ENCODE measurements at regions not wholly inside any gene's neighbourhood (a gene's known extent, or its start where the extent isn't known, plus 50 kb on each side); places are given as distances from the start of the nearest gene placed in this dataset.

- intact Hi-C loops (cut with DNase I): no loop called here
- H3K36me3 ChIP-seq: no peaks in the 10 kb centered on the region
- no peak for TF ChIP-seq CTCF (IDR thresholded peaks at IDR 0.05)
- no peak for TF ChIP-seq POLR2A (IDR thresholded peaks at IDR 0.05)
- TF ChIP-seq POLR2AphosphoS5 (IDR thresholded peaks at IDR 0.05): no peak
- no peak for DNase-seq (ENCODE audit: low spot score)
- H3K27ac ChIP-seq: no peak overlapping the region
- no peaks in the 10 kb centered on the region for H3K4me1 ChIP-seq (replicated peaks)
- 78% methylated on average over 3 of the region's 3 CpGs for WGBS
- no peaks in the 10 kb centered on the region for H3K27me3 ChIP-seq (replicated peaks; ENCODE audit: insufficient read depth)
- no peak overlapping the region for H3K4me3 ChIP-seq
- no peaks in the 10 kb centered on the region for H3K9me3 ChIP-seq
These were observed 68.2 kb upstream of the SLIT3 start for GRCh38 chr5:169369130-169369529.

GRCh38 chr5:169367861-169368260 is 66.9 kb upstream of the SLIT3 start:
- Histone ChIP-seq H3K27me3 (replicated peaks; ENCODE audit: insufficient read depth) (no peaks in the 10 kb centered on the region), H3K27ac (no peak overlapping the region), H3K36me3 (no peaks in the 10 kb centered on the region), H3K9me3 (no peaks in the 10 kb centered on the region), H3K4me3 (no peak overlapping the region), H3K4me1 (replicated peaks) (no peaks in the 10 kb centered on the region)
- no peak for TF ChIP-seq CTCF (IDR thresholded peaks at IDR 0.05)
- no peak for TF ChIP-seq POLR2AphosphoS5 (IDR thresholded peaks at IDR 0.05)
- no peak for TF ChIP-seq POLR2A (IDR thresholded peaks at IDR 0.05)
- intact Hi-C loops (cut with DNase I): no loop called here
- WGBS: 92% methylated on average over 2 of the region's 2 CpGs
- no peak for DNase-seq (ENCODE audit: low spot score)

- Histone ChIP-seq H3K27me3 (replicated peaks; ENCODE audit: insufficient read depth) (no peaks in the 10 kb centered on the region), H3K9me3 (no peaks in the 10 kb centered on the region), H3K4me1 (replicated peaks) (no peaks in the 10 kb centered on the region), H3K4me3 (no peak overlapping the region), H3K27ac (no peak overlapping the region), H3K36me3 (no peaks in the 10 kb centered on the region)
- intact Hi-C loops (cut with DNase I): no loop called here
- no peak for DNase-seq (ENCODE audit: low spot score)
- WGBS: 87% methylated on average over 1 of the region's 1 CpG
- TF ChIP-seq POLR2AphosphoS5 (IDR thresholded peaks at IDR 0.05) (no peak), POLR2A (IDR thresholded peaks at IDR 0.05) (no peak), CTCF (IDR thresholded peaks at IDR 0.05) (no peak)
These were observed 56.4 kb upstream of the SLIT3 start for GRCh38 chr5:169357291-169357690.

GRCh38 chr5:169356811-169357210 is 55.9 kb upstream of the SLIT3 start:
- H3K27ac ChIP-seq: no peak overlapping the region
- no peak for DNase-seq (ENCODE audit: low spot score)
- H3K36me3 ChIP-seq: no peaks in the 10 kb centered on the region
- no peaks in the 10 kb centered on the region for H3K4me1 ChIP-seq (replicated peaks)
- TF ChIP-seq CTCF (IDR thresholded peaks at IDR 0.05) (no peak), POLR2A (IDR thresholded peaks at IDR 0.05) (no peak), POLR2AphosphoS5 (IDR thresholded peaks at IDR 0.05) (no peak)
- no peaks in the 10 kb centered on the region for H3K27me3 ChIP-seq (replicated peaks; ENCODE audit: insufficient read depth)
- H3K4me3 ChIP-seq: no peak overlapping the region
- intact Hi-C loops (cut with DNase I): no loop called here
- H3K9me3 ChIP-seq: no peaks in the 10 kb centered on the region

- intact Hi-C loops (cut with DNase I): no loop called here
- Histone ChIP-seq H3K27ac (no peak overlapping the region), H3K9me3 (no peaks in the 10 kb centered on the region), H3K4me1 (replicated peaks) (no peaks in the 10 kb centered on the region), H3K27me3 (replicated peaks; ENCODE audit: insufficient read depth) (no peaks in the 10 kb centered on the region), H3K4me3 (no peak overlapping the region), H3K36me3 (no peaks in the 10 kb centered on the region)
- TF ChIP-seq POLR2A (IDR thresholded peaks at IDR 0.05) (no peak), CTCF (IDR thresholded peaks at IDR 0.05) (no peak), POLR2AphosphoS5 (IDR thresholded peaks at IDR 0.05) (no peak)
- DNase-seq (ENCODE audit: low spot score): no peak
- 41% methylated on average over 1 of the region's 1 CpG for WGBS
These were observed 55.2 kb upstream of the SLIT3 start for GRCh38 chr5:169356181-169356580.

All from prostate gland (tissue), 2 donors.